Myocyte (in vitro differentiated cells): ENCODE measurements at regions not wholly inside any gene's neighbourhood (a gene's known extent, or its start where the extent isn't known, plus 50 kb on each side); places are given as distances from the start of the nearest gene placed in this dataset.

ENCODE experiments used
- DNase-seq: peaks from one replicate; pipeline ENCODE4 v3.0.0-alpha.2; 2012; ENCODE audit warnings: low read depth

DNA sequence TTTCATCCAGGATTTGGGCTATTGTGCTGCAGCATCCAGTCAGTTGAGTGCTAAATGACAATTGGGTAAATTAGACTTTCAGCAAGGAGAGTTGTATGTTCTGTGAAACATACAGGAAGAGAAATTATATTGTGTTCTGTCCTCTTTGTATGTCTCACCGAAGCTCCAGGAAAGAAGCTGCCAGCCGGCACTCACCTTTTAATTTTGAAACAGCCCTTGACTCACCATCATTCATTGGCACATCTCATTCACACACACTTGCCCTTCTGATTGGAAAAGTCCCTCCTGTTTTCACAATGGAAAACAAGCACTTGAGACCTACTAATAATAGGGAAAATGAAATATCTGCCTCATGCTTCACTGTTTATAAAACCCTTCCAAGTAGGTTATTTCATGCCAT lies 495.6 kb downstream of the RPS24 start:
- no peak for DNase-seq

DNA sequence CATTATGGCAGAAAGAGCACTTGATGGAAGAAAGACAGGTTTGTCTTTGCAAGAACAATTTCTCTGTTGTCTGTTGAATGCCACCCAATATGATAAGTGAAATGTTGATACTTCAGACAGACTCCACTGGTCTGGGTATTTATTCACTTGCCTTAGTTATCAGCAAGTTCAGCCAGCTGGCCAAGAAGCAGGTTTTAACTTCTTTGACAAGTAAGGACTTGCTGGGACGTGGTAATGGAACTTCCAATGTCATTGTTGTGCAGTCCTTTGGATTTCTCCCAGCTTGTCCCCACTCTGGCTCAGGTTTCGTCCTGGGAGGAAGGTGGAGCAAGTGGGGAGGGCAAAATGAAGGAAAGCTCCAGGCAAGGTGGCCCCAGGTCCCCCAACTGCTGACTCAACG lies 497.4 kb downstream of the RPS24 start:
- no peak for DNase-seq

DNA sequence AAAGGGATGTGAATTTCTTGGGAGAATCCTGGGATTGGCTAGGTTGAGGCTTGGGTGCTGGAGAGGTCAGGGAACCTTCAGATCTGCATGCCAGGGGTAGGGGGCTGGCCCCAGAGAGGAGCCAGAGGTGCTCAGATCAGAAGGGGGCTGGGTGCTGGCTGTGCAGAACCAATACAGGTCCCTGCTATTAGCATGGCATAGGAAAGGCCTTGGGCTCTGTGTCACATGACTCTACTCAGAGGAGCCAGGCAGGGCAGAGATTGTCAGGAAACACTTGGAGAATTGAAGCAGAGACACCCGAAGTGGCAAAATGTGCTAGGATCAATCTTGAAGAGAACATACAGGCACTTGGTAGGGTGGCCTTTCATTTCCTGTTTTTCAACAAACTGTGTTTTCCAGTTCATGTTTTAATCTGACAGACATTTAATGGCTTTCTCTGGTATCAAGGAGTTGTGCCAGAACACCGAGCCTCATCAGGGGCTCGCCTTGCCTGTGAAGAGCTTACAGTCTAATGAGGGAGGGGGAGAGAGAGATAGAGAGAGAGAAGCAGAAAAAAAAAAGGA lies 498.9 kb downstream of the RPS24 start:
- DNase-seq: no peak

DNA sequence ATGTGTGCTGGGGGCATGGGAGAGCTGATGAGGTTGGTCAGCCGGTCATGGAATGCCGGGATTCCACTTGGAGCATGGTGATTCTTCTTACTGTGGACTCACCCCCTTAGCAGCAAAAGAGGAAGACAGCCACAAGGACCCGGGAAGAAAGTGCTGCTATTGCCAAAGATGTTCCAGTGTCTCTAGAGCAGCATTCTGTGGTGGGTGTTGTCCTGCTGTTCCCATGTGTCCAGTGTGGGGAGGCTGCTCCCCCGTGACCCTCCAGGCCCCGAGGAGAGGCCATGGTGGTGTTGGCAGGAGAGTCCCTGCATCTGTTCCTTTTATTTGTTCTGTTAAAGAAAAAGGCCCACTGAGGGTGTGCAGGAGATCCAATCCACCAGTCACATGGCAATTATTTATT lies 499.4 kb downstream of the RPS24 start:
- DNase-seq: no peak

DNA sequence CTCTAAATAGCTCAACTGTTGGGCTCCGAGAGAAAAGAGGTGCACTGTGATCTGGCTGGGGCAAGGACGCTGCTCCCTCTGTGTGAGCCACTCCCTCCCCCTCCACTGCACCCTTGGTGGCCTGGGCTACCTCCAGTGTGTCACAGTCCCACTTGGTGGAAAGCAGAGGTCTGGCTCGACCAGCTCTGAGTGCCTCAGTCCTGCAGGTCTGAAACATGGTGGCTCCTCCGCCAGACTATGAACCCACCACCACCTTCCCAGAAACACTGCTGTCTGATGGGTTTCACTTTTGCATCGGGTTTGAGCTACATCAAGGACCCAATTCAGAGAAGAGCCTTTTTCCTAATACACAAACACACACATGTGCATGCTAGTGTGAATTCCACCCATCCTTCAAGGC lies 500.1 kb downstream of the RPS24 start:
- DNase-seq: no peak

DNA sequence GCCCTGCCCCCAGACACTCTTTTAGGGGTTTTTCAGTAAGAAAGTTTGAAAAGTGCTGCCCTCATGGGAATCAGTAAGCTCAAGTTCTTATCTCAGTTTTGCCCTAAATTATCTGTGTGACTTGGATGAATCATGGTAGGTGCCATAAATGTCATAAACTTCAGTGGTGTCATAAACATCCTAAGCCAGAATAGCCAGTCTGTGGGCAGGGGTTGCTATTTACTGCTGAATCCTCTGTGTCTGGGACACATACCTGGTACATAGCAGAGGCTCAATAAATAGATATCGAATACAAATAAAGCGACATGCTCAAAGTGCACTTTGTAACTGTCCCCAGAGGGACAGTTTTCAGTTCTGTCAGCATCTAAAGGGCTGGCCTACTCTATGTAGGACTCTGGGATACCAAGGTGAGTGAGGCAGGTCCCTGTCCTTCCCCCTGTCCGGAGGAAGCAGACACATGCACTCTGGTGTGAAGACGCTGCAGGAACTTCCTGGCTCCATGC lies 502.1 kb downstream of the RPS24 start:
- no peak for DNase-seq

DNA sequence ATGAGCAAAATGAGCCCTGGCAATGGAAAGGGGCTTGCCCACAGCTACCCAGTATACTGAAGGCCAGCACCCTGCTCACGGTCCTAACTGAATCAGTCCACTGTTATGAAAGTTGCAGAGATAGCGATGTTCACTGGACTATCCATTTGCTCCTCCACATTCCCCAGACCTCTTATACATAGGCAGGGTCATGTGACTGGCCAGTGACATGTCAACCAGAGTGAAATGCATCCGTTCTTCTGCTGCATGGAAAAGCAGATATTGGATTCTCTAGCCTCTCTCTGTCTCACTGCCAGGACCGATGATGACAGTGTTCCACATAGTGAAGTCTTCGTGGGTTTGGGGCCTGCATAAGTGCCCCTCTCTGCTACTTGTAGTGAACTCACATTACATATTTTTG lies 503.4 kb downstream of the RPS24 start:
- DNase-seq: no peak

DNA sequence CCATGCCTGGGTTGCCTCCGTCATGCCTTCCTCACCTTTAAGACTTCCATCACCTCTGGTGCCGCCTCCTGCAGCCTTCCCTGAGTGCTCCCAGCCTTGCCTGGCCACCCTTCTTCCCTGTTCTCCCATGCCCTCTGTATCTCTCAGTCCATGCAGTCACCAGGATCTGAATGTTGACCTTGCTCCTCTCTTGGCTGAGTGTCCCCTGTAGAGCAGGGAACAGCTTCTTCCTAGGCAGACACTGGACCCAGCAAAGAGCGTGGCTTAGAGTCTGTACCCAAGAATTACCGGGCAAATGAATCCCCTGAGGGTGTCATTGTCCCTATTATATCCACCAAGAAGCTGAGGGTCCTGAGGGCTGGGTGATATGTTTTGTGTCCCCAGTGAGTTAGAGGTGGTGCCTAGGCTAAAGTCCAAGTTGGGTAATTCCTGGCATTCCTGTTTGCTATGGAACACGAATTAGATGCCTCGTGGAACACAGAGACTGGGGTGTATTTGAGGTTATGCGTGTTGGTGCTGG lies 505.6 kb downstream of the RPS24 start:
- no peak for DNase-seq

DNA sequence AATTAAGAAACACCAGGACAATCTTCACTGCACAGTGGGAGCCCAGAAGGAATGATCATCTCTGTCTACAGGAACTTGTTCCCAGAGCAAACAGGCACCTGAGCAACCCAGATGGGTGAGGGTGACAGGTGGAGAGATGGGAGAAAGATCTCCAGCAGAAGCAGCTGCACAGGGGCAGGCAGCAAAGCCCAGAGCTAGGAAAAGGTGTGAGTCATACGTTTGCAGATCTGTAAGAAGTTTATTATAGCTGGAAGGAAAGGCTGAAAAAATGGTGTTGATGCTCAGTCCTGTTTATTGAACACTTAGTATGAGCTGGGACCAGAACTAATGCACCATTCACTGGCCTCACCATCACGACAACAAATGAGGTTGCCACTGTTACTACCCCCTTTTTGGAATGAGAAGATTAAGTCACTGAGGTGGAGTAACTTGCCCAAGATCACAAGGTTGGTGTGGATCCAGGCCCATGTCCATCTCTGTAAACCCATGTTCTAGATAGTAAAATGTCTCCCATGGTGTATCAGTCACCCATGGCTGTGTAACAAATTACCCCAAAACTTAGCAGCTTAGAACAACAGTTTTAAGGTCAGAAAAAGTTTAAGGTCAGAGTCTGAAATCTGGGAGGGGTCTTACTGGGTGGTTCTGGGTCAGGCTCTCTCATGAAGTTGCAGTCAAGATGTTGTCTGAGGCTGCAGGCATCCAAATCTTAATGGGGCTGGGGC lies 506.9 kb downstream of the RPS24 start:
- DNase-seq: peak; percentile 29

DNA sequence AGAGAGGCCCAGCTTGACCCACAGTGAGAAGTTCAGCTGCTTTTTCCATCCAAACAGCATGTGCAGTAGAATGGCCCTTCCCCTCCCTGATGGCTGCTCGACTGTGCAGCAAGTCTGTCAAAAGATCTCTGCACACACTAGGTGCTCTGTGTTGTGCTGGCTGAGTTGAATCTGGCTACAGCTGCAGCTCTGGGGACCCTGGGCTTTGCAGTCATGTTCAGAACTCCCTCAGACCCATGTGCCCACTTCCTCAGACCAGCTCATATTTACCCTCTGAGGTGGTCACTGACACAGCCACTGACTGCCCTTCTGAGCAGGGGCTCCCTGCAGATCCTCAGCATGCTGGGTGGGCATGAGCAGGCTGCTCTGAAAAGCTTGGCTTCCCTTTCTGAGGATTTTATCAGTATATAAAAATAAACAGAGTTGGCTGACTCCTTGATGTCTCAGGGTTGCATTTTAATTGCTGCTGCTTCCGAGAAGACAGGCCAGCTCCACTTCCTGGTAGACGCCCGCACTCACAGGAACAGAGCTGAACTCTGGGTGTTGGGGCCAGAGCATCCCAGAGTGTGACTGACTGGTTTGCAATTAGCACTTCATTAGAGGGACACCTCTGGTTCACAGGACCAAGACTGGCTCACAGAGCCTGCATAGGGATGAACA lies 507.9 kb downstream of the RPS24 start:
- no peak for DNase-seq

DNA sequence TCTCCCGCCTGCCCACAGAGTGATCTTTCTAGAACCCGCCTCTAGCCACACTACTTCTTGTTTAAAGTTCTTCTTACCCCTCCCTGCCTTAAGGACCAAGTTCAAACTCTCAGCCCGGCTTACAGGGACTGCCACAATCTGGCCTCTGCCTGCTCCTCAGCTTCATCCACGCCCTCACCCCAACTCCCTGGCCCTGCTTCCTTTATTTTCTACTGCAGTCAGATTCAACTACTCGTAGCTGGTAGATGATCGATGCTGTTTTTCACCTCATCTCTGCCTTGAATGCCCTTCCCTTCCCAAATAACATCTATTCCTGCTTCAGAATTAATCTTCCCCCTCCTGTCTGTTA lies 508.5 kb downstream of the RPS24 start:
- DNase-seq: no peak

DNA sequence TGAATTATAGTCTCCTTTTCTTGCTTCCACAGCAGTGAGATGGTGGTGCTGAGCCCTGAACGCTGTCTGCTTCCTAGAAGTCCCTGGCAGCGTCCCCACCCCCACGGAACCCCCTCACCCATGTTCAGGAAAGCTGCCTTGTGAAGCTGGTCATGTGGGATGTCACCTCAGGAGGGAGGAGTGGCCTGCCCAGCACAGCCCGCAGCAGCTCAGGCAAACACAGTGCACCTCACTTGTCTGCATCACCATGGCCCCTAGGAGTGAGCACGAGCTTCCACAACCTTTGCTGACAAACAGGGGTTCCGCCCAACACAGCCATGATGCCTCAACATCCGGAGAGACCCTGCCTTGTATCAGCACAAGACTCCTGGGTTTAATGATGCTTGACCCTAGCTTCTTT lies 508.9 kb downstream of the RPS24 start:
- no peak for DNase-seq

DNA sequence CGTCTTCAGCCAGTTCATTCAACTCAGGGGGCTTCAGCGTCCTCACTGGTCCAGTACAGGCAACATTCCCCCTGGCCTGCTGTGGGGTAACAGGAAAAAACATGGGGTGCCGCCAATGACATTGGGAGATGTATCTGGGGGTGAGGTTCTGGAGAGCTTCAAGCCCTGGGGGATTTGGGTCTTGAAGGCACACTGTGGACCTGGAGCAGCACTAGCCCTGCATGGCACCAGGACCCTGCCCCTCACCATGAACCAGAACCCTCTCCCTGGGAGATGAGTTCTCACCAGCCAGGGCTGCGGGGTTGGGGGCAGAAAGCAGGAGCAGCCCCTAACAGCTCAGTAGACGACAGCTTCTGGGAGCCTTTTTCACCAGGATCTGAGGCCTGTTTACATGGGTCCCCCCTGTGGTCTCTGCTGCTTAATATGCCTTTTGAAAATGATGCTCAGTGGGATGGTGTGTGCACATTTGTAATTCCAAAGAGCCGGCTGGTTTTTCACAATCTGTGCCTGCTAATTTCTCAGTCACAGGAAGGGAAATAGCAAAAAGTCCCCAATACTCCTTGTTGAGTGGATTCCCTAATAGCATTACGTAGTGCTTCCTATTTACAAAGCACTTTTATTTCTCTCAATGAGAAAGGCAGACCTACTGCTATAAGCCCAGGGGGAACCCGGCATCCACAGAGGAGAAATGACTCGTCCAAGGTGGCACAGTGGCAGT lies 509.5 kb downstream of the RPS24 start:
- DNase-seq: no peak

DNA sequence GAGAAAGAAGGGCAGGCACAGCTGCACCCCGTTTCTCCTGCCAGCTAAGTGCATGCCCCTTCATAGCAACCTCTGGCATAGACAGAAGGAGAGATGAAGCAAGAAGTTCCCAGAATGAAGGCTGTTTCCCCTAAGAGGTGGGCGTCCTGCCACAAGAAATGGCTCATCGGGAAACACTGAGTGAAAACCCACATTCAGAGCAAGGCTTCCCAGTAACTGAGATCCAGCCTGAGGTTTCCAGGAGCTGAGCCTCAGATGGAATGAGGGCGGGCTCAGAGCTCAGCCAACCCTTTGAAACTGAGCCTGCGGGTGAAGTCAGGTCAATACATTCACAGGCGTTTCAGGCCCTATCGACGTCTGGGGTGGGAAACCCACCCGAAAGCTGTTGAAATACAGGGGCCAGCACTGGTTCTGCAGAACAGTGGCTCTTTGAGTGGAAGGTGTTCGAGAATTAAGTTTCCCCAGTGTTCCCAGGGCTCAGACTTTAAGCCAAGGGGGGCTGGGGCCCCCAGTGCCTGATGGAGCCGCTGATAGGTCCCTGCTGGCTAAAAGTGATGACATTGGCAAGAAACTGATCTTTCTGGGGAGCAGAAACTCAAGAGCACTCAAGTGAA lies 510.2 kb downstream of the RPS24 start:
- peak; percentile 81 for DNase-seq

DNA sequence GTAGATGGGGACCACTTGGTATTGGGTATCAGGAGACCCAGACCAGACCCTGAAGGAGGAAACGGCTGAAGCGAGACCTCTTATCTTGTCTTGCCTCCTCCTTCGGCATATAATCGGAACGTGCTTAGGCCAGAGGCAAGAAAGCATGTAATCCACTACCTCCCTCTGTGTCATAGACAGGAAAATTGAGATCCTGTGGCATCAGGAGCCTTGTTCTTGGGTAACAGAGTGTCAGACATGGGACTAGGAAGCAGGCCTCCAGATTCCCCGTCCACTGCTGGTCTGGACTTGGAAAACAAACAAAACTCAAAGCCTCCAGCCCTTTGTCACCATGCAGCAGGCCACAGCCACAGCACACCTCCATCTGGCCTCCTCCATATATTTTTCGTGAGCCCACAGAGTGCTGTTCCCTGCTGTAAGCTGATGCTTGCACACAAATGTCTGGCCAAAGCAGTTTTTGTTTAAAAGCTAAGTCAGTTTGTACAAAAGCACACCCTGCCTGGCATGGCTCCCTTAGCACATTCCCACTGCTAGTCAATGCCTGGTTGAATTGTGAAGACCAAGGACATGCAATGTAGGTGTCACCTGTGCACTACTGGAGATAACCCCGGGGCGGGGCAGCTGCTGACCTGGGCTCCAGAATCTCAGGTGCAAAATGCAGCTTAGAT lies 510.9 kb downstream of the RPS24 start:
- no peak for DNase-seq

DNA sequence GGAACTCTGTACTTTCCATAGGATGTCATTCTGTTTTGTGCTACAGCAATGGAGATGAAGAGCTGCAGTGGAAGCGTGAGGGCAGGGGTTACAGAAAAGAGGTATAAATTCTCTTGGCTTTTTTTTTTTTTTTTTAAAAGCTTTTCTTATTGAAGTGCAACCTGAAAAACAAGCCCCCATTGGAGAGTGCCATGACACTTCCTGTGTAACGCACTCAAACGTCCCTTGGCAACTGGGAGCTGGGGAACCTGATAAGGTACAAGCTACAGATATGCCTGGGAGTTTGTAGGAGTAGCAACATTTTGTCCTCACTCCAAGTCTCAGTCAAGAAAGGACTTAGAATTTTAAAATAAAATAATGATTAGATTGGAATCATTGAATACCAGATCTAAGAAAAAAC lies 512.1 kb downstream of the RPS24 start:
- DNase-seq: no peak

DNA sequence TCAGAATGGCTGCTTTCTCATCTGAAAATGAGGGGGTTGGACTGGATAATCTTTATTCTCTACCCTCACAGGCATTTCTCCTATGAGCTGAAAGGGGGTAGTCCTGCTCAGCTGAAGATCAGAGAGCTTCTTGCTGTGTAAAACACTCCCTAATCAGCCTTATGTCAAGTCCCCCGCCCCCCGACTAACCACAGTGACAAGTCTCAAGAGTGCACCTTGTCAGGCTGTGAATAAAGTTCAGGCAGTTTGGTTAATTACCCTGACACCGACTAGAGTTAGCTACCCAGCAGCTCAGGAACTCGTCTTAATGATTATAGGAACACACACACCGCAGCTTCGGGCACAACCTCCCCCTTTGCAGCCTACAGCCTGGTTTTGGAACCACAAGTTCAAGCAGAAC lies 513.7 kb downstream of the RPS24 start:
- no peak for DNase-seq

DNA sequence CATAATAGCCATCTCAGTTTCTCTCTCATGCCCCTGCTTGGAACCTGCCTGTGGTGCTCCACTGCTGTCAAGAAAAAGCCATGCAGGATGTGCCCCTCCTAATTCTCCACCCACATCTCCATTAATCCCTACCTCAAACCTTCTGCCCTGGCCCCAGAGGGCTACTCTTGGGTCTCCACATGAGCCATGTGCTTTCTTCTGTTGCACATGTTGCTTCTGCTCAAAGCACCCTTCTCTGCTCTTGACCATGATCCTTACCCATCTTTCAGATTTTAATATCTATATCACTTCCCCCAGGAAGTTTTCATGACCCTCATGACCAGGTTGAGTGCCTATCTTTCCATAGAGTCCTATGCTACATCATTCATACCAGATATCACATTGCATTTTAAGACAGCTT lies 514.2 kb downstream of the RPS24 start:
- no peak for DNase-seq

DNA sequence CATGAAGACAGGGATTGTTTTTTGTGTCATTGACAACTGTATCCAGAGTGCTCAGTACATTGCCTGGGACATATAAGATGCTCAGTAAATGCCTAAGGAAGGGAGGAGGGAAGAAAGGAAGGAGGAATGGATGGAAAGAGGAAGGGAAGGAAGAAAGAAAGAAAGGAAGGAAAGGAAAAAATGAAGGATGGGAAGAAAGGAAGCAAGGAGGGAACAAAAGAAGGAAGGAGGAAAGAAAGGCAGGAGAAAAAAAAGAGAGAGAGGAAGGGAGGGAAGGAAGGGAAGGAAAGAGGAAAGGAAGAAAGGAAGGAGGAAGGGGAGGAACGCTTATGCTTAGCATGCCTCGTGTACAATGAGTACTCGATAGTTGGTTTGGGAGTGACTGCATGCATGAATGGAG lies 514.7 kb downstream of the RPS24 start:
- DNase-seq: no peak

DNA sequence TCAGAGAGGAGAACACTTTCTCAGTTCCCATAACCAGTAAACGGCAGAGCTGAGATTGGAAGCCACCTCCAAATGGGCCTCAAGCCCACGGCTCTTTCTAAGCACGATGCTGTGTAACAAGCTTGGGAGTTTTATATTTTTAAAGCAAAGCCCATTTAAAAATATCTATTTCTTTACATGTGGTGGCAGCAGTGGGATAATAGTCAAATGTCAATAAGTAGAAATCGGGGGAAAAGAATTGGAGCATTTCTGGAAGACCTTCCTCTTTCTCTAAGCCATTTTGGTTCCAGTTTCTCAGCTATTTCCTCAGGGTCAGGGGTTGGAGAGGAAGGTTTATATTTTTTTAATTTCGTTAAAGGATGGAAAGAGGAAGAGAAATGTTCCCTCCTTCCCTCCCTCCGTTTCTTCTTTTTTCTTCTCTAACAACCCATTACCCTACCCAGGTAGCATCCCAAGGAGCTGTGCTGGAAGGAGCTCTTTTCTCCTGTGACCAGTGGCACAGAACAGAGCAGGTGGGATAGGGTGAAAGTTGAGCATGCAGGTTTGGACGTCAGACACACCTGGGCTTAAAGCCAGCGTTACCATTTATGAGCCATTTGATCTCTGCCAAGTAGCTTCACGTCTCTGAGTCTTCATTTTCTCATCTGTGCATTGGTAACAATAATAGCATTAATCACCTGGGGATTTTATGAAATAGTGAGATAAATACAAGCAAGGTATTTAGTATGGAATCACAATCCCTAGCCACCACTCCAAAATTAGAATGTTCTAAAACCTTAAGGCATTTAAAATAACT lies 515.7 kb downstream of the RPS24 start:
- no peak for DNase-seq
